Activated CD8-positive, alpha-beta memory T cell treated with anti-CD3 and anti-CD28 coated beads, Interleukin-2, amount 50 U/mL, for 1 hour (primary cell): ENCODE measurements at regions not wholly inside any gene's neighbourhood (a gene's known extent, or its start where the extent isn't known, plus 50 kb on each side); places are given as distances from the start of the nearest gene placed in this dataset.
"Not testable (repeated sequence)": the region's sequence is repeated elsewhere in the genome, so short reads cannot be mapped to it uniquely, and the experiment has no call there.

ENCODE experiments used
- DNase-seq: peaks from one replicate; pipeline ENCODE4 v3.0.0-alpha.2; 2020; ENCODE audit errors: extremely low read depth

DNA sequence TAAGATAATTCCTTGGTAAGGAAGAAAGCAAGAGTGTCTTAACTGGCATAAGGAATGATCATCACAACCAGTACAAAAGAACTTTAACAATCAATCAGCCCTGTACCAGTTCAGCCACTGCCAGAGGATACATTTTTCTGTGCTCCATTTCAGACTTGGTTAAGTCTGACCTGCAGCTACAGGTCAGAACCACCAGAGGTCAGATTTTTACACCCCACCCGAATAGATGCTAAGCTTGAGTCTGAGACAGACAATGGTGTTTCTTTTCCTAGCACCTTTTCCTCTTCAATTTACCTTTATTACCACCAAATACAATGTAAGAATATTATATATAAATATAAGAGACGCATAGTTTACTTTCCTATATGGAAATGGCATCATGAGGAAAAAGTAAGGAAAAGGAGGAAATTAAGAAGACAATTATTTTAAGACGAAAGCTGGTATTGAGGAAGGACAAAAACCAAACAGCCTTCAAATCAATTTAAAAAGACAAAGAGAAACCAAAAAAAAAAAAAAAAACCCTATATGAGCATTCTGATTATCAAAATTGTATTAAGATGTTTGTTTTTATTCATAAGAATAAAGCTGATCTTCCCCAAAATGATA lies 215.3 kb upstream of the TTC29 start:
- no peak for DNase-seq

DNA sequence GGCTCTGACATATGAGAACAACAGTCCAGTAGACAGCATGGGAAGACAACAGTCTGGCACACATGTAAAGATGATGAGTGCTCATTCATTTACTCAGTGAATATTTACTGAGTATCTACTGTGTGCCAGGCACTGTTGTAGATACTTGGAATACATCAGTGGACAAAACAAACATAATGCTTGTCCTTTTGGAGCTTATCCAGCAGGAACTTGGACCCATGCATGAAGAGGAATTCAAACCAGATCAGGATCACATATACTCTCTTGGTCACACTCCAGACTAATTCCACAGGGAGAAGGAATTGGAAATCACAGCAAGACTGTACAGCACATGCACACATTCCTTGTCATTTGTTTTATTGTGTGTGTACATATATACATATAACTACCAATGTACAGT lies 217.6 kb upstream of the TTC29 start:
- DNase-seq: no peak

DNA sequence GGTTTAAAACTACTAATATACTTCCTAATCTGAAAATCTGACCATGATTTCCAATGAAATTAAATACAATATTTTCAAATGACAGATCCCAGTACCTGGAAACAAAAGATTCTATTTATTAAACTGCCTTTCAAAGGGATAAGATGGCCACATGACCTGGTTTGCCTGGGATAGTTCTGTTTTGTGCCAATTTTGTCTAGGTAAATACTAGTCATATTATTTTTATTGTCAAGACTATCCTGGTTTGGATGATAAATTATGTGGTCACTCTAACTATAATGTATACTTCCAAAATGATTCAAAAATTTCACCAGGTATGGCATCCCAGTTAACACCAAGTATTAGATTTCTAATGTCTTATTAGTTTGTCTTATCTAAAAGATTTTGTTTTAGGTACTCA lies 222.5 kb upstream of the TTC29 start:
- DNase-seq: not testable (repeated sequence)

DNA sequence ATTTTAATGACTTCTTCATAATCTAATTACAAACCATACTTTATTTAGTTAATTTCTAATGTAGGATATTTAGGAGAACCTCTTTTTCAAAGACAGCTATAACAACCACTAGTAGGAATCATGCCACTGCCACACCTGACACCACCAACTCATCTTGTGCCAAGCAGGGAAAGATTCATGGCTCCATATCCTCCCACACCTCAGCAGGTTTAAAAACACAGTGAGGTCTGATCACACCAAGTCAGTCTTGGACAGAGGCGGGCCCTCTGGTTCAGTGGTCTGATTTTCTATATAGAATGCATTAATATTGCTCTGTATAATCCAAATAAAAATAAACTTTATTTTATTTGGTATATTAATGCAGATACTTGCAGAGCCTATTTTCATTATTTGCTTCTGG lies 227.7 kb upstream of the TTC29 start:
- DNase-seq: no peak

DNA sequence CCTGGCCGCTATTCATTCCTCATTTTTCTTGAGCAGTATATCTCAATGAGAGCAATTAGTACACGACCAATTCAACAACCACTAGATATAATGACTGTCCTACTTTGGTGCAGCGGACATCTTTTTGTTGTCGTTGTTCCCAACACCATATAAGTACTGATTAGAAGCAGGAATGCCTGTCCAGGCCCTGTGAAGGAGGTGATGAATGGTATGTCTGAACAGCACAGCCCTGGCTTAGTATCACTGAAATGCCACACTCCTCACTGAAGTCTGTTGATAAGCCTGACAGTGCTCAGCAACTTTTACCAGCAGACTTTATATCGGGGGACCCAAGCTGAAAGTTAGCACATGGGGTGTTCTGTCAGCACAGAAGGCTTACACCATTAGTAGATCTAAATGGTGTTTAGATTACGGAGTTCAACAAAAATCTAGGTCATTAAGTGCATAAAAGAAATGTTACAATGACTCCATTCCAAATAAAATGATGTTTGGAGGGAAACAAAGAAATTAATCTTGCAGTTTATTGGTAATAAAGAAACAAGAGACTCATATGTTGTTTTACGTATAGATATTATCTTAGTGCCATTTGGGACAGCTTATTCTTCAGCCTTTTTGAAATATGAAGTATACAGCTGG lies 228.3 kb upstream of the TTC29 start:
- DNase-seq: no peak

DNA sequence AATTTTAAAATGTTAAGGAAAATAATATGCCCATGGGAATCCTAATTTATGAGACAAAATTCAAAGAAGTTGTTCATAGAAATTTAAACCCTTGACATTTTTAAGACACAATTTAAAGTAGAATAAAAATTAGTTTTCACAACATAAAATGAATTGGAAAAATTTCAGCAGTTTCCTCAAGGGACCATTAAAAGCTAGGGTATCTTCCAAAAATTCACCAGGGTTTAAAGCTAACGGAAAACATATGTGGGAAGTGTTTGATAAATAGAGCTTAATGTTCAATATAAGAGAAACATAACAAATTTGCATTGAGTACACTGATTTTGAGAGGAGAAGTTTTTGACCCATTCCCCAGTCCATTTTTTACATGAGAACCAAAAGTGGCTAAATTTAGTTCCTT lies 228.9 kb upstream of the TTC29 start:
- DNase-seq: no peak

DNA sequence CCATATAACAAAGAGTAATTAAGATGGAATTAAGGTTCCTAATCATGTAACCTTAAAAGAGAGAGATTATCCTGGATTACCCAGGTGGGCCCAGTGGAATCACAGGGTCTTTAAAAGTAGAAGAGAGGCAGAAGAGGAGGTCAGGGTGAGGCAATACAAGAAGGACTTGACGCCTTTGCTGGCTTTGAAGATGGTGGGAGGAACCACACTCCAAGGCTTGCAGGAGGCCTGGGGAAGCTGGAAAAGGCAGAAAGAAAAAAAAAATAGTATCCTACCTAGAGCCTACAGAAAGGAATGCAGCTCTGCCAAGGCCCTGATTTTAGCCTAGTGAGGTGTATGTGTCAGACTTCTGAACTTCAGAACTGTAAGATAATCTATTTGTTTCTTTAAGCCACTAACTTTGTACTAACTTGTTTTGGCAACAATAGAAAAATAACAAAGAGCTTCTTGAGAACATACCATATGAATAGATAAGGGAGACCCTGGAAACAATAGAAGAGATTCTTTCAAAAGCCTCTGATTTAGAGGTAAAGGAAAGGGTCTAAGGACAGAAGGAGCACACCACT lies 229.9 kb upstream of the TTC29 start:
- no peak for DNase-seq

DNA sequence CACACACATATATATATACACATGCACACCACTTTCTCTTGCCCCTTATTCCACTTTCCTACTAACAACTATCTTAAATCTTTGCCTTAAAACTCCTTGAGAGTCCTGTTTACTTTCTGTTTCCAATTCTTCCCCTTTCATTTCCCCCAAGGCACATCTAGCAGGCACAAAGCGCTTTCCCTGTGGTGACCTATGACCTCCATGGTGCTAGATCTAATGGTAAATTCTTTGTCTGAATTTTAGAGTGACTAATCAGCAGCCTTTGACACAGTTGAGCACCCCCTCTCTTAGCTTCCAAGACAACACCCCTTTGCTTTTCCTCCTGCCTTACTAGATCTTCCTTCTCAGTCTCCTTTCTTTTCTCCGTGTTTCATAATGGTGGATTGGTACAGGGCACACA lies 236.4 kb upstream of the TTC29 start:
- no peak for DNase-seq

DNA sequence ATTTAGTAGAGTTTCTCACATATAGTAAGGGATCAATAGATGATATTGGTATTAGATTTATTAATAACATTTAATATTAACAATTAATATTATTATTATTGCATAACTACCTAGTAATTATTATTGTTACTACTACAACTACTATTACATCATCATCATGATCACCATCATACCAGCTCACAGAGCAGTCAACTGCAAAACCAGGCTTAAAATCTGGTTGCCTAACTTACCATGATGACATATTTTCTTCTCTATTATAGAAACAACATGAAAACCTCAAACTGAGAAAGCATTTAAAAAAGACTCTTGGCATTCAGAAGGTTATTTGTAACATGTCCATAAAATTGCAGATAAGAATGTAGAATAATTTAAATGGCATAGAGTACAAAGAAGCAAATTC lies 247.0 kb upstream of the TTC29 start:
- DNase-seq: no peak

DNA sequence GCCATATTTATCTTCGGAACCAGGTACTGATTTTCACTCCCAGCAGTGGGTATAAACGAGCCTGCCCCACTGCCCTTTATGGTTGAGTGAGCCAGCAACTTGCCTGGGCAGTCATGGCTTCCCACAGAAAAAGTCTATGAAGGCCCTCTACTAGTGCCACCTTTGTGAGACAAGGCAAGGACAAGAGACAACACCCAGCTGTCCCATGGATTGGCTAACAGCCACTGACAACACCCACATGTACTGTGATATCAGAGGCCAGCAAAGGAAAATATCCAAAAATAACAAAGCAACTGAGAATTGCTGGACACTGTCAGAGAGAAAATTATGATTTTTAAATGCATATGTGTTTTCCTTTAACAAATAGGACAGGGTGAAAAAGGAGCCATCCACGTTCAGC lies 248.4 kb upstream of the TTC29 start:
- DNase-seq: no peak

DNA sequence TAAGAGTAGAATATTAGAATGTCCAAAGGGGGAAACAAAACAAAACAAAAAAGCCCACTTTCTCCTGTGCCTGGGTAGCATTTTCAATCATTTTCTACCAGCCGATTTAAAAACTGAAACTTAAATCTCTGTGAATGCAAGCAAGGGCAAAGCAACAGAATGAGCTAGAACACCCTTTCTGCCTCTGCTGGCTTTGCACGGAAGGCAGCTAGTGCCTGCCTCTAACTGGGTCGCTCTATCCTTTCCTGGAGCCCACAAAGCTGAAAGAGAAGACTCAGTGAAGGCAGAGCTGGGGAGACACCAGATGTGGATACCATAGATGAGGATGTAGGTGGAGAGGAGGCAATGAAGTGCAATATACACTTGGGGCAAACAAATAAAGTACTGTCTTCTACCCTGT lies 248.9 kb upstream of the TTC29 start:
- no peak for DNase-seq

DNA sequence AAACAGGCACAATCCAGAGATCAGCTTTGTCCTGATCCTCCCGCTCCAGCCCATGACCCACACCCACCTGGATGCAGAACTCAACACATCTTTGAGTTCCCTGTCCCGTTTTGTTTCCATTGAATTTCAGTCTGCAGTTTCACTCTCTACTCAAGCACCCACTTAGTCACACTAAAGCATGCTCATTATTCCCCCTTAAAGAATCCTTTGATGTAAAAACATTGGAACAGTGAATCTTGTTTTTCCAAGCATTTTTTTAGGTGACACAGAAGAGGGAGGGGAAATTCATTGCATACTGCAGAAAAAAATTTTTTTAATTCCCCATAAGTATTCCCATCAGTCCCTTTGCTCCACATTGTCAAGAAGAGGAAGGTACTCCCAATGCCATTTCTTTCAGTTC lies 249.7 kb upstream of the TTC29 start:
- DNase-seq: no peak

DNA sequence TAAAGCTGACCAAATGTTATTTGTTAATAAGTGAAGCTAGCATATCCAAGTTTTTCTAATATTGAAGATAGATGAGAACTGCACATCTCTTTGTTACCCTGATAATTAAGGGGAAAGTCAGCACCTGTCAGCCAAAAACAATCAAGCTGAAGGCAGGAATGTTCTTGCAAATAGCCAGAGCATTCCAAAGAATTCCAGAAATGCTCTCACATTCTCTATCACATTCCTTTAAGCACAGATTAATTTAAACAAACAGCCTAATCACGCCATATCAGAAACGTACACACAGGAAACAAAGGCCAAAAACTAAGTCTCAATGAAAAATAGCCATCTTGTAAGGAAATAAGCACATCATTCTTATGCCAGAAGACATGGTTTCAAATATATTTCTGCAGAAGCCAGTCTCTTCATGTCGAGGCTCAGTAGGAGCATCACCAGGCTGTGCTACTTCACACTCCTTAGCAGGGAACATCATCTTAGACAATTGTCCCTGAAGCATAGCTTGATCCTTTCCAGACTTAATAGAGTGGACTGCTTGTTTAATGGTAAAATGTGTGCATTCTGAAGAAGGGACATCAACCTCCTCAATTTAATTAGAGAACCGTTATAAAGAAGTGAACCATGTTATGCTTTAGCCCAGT lies 252.9 kb upstream of the TTC29 start:
- no peak for DNase-seq

DNA sequence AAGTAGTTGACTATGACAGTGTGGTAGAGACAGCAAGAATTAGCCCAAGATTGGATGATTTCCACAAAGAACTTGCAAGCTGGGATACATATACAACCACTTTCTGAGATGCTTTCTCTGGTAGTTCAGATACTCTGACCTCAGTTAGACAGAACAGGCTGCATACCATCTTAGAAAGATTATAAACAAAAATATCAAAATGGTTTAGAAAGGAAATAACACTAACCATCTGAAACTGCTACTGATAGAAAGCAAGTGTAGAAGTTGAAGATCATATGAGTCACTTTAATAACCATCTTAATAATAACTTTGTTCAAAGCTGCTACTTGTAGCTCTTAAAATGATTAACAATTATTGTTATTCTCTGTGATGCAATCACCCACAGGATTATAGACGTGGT lies 255.4 kb upstream of the TTC29 start:
- no peak for DNase-seq

DNA sequence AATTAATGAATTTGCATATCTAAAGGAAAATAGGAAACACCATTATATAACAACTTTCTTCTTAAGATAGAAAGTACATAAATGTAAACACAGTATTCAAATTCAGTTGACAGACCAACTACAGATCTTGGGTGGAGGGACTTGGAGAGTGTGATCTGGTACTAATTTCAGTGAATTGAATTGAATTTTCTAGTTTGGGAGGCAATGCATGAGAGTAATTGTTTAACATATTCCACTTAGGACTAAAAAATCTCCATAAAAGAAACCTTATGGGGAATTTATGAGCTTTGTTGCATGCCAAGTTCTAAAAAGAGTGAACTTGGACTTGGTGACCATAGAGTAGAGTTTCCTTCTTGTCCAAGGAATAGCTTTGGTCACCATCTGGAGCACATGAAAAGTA lies 261.1 kb upstream of the TTC29 start:
- DNase-seq: no peak

DNA sequence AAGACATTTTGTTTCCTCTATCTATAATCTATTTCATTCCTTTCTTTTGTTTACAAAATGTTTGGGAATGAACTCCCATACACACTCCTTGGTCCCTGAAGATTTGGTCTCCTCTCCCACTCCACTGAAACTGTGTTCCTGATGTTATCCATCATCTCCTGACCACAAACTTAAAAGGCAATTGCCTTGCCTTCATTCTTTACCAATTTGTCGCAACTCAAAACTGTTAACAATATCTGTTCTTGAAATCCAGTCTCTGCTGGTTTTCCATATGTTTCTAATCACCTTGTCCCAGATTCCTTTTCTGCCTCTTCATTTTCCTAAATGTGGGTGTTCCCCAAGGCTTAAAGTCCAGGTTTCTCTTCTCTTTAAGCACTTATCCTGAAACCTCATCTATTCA lies 262.2 kb upstream of the TTC29 start:
- no peak for DNase-seq

DNA sequence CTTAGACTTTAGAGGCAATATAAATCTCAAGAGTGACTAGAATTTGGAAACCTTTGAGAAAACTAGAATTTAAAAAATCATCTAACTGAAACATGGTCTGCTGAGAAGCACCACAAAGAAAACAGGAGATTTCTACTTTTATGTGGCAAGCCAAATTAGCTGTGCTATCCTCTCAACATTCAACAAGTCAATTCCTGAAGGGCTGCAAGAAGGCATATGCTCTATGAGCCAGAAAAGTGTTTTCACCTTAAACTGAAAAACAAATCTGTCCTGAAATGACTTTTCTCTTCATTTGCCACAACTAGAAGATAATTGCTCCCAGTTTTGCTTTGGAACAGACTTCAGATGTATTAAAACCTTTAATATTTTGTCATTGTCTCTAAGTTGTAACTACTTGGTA lies 263.2 kb upstream of the EDNRA start:
- no peak for DNase-seq

DNA sequence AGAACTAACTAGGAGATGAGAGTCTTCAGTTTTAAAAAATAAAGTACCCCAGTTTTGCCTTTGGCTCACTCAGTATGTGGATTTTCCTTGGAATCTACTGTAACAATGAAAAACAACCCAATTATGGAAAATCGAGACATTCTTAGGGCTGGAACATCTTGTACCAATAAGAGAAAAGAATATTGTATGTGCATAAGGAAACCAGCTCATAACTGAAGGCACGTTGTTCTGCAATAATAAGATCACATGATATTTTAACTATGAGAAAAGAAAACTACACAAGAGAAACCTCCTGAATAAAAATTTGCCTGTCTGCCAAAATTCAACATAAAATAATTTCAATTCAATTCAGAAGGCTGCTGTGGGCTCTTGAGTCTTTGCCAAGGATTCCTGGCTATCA lies 261.8 kb upstream of the EDNRA start:
- no peak for DNase-seq

DNA sequence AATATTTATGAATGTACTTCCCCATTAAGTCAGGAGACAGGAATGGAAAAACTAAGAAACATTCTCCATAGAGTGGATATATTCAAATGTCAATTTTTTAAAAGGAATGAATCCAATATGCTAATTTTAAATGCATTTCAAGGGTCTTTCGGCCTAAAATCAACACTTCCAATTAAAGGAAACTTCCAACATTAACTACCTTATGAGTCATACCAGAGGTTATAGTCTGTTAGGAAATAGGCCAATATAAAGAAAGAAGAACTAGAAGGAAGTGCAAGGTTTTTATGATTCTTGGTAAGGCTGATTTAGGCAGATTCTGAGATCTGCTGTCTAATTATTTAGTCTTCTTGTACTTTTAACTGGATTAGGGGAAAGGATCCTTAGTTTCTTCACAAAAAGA lies 260.1 kb upstream of the EDNRA start:
- no peak for DNase-seq

DNA sequence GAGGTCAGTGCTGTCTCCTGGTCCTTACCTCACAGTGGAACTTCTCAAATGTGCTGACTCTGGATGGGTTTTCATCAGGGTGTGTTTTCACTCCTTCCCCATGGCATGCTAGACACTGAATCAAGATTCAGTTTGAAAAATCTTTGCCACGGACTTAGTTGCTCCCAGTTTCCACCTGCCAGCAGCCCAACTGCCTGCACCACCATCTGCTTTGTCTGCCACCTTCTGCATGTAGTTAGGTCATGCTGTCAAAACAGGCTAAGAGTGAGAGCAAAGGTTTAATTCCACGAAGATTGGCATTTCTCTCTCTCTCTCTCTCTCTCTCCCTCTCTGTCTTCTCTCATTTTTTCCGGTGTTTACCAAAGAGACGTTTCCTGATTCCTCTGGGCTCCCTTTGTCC lies 258.0 kb upstream of the EDNRA start:
- DNase-seq: no peak

DNA sequence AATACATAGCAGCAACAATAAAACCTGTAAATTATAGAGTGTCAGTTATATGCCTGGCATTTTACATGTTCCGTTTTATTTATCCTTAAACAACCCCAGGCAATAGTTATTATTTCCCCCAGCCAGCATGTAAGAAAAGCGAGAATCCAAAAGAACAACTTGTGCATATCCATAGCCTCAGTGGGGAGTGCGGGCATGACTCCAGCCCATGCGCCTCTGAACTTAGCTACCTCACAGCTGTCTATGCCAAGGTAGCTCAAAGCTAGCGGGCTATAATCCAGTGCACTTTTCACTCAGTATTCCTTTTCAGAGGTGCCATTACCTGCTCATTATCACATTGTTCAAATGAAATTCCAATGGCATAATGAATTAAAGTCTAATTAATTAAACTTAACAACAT lies 257.3 kb upstream of the EDNRA start:
- DNase-seq: no peak

DNA sequence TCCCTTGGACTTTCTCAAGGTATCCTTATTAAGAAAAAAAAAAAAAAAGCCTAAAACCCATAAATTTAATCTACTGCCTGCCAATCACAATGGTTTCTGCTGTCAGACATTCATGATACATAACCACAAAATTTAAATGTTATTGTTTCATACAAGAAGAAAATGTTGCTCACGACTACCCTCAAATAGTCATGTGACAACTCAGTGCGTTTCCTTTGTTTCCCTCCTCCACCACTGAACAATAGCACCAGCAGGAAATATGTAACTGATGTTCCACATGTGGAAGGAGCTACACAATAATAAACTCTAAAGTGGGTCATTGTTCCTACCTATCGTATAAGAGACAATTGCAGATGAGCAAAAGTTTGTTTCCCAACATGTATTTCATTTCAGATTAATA lies 244.1 kb upstream of the EDNRA start:
- DNase-seq: no peak

DNA sequence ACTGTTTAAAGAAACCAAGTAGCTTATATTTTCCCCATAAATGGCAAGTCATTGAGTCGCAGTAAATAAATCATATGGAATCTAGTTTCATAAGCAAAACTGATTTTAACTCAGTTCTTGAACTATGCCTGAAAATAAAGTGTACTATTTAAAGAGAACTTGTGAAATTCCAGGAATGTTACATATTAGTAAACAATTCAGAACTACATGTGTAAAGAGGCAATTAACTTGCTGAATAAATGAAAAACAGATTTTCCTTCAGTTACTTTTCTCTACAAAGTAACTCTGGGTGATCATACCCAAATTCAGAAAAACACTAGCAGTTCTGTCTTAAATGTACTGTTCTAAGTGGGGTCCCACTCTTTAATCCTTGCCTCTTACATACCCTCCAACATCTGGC lies 236.1 kb upstream of the EDNRA start:
- no peak for DNase-seq
